GM19455 (cell line): ENCODE measurements at regions not wholly inside any gene's neighbourhood (a gene's known extent, or its start where the extent isn't known, plus 50 kb on each side); places are given as distances from the start of the nearest gene placed in this dataset.

ENCODE experiments used
- ATAC-seq: cut with Tn5 transposase; IDR thresholded peaks from one replicate; pipeline ENCODE4 v1.9.1; 2021; ENCODE audit not compliant: unreplicated experiment

DNA sequence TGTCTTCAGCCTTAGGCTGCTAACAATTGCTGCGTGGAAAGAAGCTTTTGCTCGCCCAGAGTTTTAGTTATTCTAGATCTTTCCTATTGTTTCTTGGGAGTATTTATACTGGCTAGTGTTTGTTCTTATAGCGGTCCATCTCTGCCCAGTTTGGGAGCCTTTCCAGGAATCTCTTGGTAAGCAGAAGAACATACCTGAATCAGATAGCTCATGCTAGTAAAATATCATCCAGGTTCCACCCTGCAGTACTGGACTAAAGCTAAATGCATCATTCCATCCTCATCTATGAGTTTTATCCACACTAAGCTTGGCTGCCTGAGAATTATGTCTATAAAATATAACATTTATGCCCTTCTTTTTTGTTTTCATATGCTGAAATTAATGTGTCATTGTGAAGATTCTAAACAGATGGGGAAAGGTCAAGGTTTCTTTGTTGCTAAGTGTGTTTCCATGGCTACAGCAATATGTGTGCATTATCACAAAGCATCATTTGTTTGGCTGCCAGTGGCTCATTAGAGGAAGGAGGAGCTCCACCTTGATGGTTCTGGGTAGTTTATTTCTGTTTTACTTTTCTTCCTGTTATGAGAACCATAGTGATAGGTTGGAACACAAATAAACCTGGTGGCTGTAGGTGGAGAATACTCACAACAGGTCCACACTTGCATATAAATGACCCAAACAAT is 182.8 kb downstream of the PIK3C3 start:
- no peak for ATAC-seq

DNA sequence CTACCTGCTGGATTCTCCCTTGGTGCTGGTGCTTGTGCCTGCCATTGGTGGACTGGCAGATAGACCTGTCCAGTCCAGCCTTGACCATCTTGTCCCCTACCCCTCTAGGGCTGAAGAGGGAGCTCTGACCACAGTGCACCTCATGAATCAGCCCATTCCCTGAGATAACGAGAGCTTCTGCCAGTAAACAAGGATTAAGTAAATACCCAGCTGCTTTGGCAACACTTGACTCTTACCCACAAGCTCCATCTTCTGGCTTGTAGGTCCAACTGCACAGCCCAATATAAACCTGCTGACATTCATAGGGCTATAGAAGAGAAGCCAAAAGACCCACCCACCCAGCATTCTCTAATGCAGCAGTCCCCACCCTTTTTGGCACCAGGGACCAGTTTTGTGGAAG is 186.4 kb downstream of the PIK3C3 start:
- no peak for ATAC-seq

DNA sequence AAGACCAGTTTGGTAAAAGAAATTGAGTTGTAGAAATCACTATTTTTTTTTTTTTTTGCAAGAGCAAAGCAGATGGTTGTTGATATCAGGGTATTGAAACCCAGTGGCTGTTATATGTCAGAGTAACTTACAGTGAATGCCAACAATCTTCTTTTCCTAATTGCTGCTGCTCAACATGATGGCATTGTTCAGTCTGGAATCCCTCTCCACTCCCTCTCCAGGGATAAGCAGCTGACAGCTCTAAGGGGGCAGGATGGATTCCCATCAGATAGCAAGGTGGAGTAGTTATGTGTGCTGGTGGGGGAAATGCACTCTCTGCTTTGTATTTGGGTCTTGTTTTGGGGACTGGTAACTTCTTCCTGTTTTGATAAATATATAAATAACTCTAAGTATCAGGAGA is 200.0 kb downstream of the PIK3C3 start:
- no peak for ATAC-seq

DNA sequence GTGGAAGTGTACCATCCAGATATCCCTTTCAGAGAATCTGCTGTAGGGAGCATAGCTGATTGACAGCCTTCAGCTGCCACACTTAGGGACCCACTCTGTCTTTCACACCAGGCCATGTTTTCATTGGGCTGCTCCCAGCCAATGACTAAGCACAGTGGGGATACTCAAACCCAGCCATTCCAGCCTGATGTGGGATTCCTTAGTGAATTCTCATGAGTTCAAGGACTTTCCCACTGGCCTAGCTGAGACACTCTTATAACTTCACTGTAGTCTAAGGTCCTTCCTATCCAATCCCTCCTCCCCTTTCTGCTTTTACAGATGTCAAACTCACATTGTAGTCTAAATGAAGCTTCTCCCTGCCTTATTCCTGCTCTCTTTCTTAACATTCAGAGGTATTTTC is 201.2 kb downstream of the PIK3C3 start:
- no peak for ATAC-seq

DNA sequence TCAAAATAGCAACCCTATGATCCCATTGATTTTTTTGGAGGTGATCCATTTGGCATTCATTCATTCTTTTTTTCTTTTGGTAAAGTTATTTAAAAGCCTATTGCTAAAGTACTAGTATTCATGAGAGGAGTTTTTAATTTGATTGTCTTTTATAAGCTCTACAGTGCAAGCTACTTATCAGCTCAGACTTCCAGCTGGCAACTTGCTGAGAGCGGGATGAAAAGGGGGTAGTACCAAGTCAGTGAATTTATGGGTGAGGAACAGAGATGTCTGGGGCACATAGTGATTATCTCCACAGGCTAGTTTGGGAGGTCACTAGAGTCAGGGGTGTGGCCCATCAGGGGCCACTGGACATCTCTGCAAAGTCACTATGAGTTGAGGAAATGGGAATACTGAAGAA is 202.4 kb downstream of the PIK3C3 start:
- ATAC-seq, result no peak

DNA sequence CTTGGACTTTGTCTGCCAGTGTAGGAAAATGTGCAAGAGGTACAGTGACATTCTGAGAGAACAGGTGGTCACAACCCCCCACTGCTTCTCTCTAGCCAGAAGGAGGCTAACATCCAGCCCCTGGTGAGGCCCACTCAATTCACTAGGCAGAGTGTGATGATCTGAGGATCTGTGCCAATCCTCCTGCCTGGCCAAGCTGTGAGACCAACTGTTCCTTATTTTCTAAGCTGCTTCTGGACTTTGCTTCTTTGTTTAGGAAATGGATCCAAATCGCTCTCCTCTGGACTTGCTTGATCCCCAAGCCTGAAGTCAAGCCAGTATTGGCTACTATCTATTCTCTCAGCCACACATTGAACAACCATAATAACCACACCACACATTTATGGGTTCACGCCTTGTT is 202.8 kb downstream of the PIK3C3 start:
- ATAC-seq, result no peak

DNA sequence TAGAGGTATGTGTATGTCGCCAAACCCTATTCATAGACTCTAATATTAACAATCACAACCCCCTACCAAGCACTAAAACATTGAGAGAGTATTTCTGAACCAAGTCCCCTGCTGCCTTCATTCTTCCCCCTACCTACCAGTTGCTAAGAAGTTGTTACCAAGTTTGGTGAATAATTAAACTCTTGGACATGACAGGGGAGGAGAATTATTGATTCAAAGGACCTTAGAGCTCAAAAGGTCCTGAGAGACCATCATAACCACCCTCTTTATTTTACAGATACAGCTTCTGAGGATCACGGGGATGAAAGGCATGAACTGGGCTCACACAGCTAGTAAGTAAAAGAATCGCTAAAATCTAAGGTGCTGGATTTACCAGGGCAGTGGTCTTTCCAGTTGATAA is 204.1 kb downstream of the PIK3C3 start:
- no peak for ATAC-seq

DNA sequence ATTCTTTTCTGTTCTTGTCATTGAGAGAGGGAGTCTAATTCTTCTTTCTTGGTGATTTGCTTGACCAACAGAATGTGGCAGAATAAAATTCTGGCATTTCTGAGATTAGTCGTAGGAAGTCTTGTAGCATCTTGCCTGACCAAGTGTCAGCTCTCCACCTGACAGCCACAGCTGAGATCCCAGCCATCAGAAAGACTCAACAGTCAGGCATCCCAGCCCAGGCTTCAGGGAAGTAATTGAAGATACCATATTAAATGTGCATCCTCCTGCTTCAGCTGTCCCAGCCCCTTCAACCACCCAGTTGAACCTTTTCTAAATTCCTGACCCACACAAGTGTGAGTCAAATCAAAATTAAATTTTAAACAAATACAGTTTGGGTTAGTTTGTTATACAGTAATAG is 208.3 kb downstream of the PIK3C3 start:
- ATAC-seq, result no peak

DNA sequence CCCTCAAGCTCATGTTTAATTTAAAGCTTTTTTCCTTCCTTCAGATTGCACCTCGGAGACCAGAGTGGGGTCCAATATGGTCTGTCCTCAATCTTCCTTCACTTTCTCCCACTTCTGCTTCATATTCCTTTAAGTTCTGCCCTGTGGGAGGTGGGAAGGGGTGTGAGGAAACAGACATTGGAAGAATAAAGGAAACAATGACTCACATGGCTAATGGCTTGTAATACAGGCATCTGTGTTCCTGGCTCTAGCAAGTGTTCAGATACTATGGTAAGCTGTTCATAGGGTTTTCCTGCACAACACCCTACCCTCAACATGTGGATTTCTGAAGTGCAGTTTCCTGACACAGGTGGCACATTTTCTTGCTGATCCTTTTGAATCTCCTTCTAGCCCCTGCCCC is 209.5 kb downstream of the PIK3C3 start:
- ATAC-seq, result no peak

DNA sequence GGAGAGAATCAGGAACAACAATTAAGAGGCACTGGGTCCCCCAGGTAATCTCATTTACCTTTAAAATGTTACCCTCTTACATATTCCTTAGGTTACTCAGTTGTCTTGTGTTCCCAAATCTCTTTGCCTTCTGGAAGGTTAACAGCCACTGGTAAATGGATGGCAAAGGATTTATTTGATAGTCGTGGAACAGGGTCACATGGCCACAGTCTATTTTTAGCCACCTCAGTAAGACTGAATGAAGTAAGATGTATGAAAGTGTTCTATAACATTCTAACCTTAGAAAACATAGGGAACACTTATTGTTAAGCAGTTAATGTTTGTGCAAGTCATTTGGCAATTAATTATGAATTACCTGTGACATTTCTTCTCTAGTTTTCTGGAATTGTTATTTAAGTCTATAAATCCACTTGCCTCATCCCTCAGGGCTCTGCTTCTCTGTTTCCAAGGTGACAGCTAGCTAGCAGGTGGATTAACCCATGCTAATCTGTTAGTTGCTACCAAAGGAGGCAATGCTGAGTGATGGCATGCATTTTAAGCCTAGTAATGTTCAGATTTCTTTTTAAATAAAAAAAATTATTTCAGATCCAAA is 211.0 kb downstream of the PIK3C3 start:
- ATAC-seq, result no peak

DNA sequence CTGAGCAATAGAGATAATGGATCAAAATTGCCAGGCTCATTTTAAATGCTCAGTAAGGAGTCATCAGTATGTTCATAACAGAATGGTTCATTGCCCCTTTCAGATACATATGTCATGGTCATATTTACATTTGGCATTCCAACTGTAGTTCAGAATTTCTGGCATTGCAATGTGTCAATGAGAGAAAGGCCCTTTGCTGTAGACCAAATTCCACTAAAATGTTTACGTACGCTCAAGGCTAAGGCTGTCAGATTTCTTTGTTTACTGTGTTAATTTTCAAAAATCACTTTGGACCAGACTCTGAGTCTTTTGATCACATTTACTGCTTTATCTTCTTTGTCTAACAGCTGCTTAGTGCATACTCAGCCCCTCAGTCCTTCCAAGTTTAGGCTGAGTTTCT is 213.5 kb downstream of the PIK3C3 start:
- no peak for ATAC-seq

DNA sequence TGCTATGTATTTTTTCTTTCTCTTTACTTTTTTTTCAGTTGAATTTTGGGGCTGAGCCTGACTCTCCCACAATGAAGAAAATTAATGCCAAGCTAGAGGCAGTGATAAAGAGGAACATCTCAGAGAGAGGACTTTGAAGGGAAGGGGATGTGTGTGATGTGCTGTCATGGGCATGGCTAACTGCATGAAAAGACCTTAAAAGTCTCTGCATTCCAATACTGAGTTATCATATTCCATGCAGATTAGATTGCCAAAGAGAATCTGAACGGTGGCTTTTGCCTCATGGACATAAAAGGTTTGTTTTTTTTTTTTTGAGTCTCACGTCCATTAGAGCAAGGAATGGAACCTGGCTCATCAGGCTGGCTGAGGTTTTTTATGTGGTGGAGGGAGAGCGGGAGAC is 213.9 kb downstream of the PIK3C3 start:
- ATAC-seq, result no peak

DNA sequence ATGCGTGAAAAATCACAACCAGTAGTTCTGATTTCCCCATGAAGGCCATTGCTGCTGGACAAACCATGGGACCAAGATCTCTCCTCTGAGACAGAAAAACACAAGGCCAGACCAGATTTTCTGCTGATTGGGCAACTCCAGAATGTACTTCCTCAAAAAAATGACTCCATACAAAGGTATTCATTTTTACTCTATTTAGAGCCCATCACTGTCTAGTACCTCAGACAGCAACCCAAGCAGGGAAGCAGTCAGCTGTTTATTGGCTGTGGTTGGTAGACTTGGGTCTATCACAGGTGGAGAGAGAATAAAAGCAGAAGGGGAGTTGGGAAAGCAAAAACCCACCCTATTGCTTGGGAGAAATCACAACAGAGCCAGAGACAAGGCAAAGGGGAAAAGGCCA is 219.9 kb downstream of the PIK3C3 start:
- ATAC-seq, result no peak

DNA sequence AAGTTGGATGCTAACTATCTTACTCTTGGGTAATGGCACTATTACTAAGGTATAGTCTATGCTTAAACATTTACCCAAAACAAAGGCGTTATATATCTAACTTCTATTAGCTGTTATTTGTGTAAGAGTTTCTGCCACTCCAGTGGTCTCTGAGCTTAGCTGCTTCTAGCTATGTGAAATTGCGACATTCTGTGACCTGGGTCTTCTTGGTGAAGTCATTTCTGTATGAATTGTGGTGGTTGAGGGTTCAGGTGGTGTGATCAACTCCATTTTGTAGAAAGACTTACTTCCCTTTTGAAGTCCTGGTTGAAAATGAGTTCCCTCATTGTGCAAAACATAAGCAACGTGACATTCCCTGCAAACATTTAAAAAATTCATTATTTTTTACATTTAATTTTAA is 221.6 kb downstream of the PIK3C3 start:
- no peak for ATAC-seq

DNA sequence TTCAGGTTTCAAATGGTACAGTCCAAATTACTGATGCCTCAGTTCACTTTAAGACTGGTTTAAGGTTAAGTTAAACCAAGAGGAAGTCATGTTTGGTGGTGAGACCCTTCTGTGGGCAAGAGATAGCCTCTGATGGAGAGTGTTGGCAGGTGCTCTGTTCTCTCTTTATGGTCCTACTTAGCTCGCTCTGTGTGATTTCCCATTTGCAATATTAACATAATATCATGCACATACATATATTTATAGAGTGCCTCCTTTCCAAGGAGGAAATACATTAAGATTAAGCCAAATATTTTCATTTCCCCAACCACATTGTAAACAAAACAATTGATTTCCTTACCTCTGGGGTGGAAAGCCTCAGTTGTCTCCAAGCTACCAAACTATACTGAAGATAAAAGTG is 222.4 kb downstream of the PIK3C3 start:
- no peak for ATAC-seq

DNA sequence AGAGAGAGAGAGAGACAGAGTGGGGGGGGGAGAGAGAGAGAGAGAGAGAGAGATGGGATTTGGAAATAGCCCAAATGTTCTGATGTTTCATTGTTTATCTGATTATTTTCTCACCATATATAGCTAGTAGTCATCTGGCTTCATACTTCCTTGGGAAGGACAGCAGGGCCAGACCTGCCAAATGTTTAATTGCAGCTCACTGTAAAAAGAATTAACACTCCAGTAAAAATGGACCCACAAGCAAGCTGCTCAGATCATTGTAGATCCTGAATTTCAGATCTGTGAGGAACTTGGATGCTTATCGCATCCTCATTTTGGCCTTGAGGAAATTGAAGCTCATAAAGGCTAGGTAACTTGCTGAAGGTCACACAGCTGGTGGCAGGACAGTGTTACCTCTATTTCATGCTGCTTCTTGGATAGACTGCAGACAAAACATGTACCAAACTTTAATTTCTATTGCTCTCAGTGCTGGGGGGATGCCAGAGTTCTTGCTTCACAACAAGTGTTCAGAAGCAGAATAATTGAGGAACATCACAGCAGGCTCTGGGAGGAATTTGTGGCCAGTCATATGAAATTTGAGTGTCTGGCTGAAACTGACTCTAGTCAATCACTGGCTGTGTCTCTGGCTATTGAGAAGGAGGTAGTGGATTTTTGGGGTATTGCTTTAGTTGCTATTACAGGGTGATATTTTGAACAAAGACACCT is 223.5 kb downstream of the PIK3C3 start:
- no peak for ATAC-seq

DNA sequence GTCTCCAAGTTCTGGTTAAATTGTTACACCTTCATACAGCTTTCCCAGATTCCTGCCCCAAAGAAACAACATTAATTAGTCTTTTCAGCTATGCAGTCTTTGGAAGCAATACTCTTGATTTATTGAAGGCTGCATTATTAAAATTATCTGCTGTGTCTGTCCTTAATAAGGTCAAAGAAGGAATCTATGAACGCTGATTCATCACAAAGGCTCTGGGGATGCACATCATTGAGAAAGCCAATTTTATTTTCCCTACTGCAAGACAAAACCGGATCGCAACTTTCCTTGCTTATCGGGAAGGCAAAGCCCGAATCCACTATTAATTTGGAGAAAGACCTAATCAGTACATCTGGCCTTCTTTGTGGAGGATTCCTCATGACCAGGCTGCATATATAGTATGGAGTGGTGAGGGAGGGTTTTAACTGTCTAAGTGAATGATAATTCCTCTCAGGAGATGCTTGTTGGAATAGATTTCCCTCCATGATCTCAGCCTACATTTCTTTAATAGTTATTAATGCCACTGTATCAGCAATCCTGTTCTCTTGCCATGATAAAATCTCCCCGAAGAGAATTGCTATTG is 224.6 kb downstream of the PIK3C3 start:
- no peak for ATAC-seq

DNA sequence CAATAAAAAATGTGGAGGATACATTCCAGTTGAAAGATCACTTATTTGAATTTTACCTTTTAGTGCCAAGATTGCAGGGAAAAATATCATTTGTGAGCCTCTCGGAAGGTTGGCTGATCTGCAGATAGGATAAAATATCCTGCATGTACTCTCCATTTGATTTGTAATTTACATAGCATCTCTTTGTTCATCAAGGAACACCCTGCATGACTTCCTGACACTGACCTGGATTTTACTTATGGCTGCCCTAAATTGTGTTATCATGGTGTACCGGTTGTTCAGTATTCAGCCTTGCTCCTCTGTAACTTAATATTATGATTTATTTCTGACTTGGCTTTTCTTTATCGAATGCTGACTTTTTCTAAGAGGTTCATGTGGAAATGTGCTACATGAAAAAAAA is 226.4 kb downstream of the PIK3C3 start:
- no peak for ATAC-seq

DNA sequence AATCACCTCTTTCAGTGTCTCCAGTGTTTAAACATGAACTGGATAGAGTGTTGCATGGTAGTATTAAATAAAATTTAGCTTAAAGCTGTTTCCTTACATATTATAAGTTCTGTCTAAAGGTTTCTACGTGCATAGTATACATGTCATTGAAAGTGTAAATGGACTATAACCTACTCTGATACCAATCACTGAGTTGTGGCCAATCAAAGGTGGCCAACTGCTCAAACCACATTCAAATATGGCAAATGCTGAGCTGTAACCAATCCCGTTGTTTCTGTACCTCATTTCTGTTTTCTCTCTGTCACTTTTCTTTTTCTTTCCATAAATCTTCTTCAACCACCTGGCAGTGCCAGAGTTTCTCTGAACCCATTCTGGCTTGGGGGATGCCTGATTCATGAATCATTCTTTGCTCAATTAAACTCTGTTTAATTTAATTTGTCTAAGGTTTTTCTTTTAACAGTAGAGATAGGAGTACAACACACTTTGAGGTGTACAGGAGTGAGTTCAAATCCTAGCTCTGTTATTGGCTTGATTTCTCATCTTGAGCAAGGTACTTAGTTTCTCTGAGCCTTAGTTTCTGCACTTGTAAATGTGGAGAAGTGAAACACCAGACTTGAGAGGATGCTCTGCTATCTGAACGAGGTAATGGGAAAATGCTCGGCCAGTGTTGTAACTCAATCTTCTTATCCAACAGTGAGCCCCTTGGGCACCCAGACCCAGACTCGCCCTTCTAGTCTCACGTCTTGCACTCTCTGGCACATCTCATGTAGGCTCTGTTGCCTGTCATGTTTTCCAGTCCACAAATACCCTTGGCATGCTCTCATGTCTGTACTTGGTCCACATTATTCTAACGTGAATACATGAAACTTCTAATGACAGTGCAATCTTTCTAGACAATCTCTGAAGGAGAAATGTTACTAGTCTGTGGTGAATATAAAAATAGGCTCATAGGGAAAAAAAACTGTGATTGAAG is 228.0 kb downstream of the PIK3C3 start:
- ATAC-seq, result no peak

DNA sequence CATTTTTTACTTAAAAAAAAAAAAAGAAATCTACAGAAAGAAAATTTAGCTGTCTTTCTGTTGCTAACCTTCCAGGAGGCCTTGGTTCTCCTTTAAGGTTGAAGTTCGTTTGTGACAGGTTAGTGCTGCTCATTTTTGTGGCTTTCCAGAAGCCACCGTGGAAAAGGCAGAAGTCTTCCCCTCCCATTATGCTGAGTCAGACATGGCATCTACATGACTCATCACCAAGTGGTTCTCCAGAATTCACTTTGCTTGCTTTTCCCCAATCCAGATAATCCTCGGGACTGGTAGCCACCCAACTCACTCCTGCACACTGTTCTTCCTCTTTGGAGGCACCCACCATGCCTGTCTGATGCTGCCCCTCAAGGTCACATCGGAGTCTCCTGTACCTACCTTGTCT is 228.7 kb downstream of the PIK3C3 start:
- no peak for ATAC-seq
